HepG2 (cell line): ENCODE measurements at regions not wholly inside any gene's neighbourhood (a gene's known extent, or its start where the extent isn't known, plus 50 kb on each side); places are given as distances from the start of the nearest gene placed in this dataset.

Experiments
- ATAC-seq: fragments of 200-7000 bp; cut with Tn5 transposase; 3 replicates; pipeline ENCODE4 v1.9.1; 2020; ENCODE audit warnings: mild to moderate bottlenecking, moderate library complexity
- BruUV-seq: library from RNA; stranded (reverse); fragments of 400-500 nt; replicated peaks from 2 replicates; lab custom pipeline; 2021; lab: Mats Ljungman, UMichigan
- CTCF ChIA-PET: fragments of 300-600 bp; formaldehyde crosslinking; extraction: SDS; loops from one replicate; lab custom pipeline; 2021; ENCODE audit warnings: low total read pairs, inconsistent platforms, low intra/inter-chr PET ratio; lab: Yijun Ruan, JAX
- POLR2A ChIA-PET: fragments of 350-600 bp; sonication (Branson Sonifier 250); formaldehyde crosslinking; loops from one replicate; lab custom pipeline; 2020; ENCODE audit warnings: antibody characterized with exemption, inconsistent platforms; lab: Yijun Ruan, JAX
- DNase-seq: peaks from one replicate; pipeline ENCODE4 v3.0.0-alpha.2; 2015; ENCODE audit warnings: low spot score
- FAIRE-seq: peaks from 3 replicates; lab custom pipeline; 2011; peaks lifted over from hg19 to GRCh38; lab: Jason Lieb, UNC
- H2AFZ ChIP-seq: one replicate; pipeline ENCODE4 v1.6.1; 2011; ENCODE audit warnings: low read length, inconsistent platforms
- H3K27ac ChIP-seq: fragments of 300-600 bp; 3 replicates; pipeline ENCODE4 v1.8.0; 2011; ENCODE audit warnings: mixed run types, mild to moderate bottlenecking, mixed read lengths, low read length, inconsistent platforms; ENCODE audit not compliant: insufficient read depth; ENCODE audit errors: extremely low read length
- H3K27me3 ChIP-seq, 2 experiments: fragments of 200-600 bp in 1 of 2; 2 replicates in 1 of 2; 3 replicates in 1 of 2; pipeline versions ENCODE4 v1.6.0 to v1.8.0; 2011; ENCODE audit warnings: low read length in 2 of 2, mild to moderate bottlenecking in 2 of 2, moderate library complexity in 2 of 2, inconsistent platforms in 1 of 2; ENCODE audit not compliant: insufficient read depth in 2 of 2, control insufficient read depth in 1 of 2
- H3K36me3 ChIP-seq, 2 experiments: fragments of 200-600 bp in 1 of 2; replicated peaks in 1 of 2; 2 replicates in 1 of 2; 3 replicates in 1 of 2; pipeline versions ENCODE4 v1.5.1 to v1.8.0; 2011; ENCODE audit warnings: low read length in 2 of 2, inconsistent platforms in 1 of 2; ENCODE audit not compliant: insufficient read depth in 2 of 2, control insufficient read depth in 1 of 2
- H3K4me1 ChIP-seq: 2 replicates; pipeline ENCODE4 v1.5.1; 2012; ENCODE audit warnings: low read length, inconsistent platforms; ENCODE audit not compliant: insufficient read depth
- H3K4me2 ChIP-seq: 2 replicates; pipeline ENCODE4 v1.6.0; 2011; ENCODE audit warnings: low read depth, low read length, inconsistent platforms
- H3K4me3 ChIP-seq, 3 experiments: fragments of 200-600 bp in 1 of 3; sonication (generic), shearing (Covaris generic) in 1 of 3; replicated peaks in 1 of 3; 2 replicates each; pipeline ENCODE4 v1.5.1; 2011 to 2016; ENCODE audit warnings: low read length in 3 of 3, inconsistent platforms in 2 of 3, low read depth in 2 of 3, mild to moderate bottlenecking in 2 of 3, control low read depth in 1 of 3, mixed read lengths in 1 of 3; ENCODE audit not compliant: insufficient read depth in 1 of 3
- H3K79me2 ChIP-seq: one replicate; pipeline ENCODE4 v1.6.1; 2011; ENCODE audit warnings: low read length, inconsistent platforms; ENCODE audit not compliant: insufficient read depth
- H3K9ac ChIP-seq: 2 replicates; pipeline ENCODE4 v1.6.0; 2011; ENCODE audit warnings: mild to moderate bottlenecking, low read depth, low read length, inconsistent platforms; ENCODE audit not compliant: insufficient read depth
- H3K9me3 ChIP-seq: 2 replicates; pipeline ENCODE4 v1.5.1; 2012; ENCODE audit warnings: mild to moderate bottlenecking, low read length
- H4K20me1 ChIP-seq: 2 replicates; pipeline ENCODE4 v1.6.0; 2011; ENCODE audit warnings: inconsistent platforms, mild to moderate bottlenecking, low read length, moderate library complexity; ENCODE audit not compliant: insufficient read depth
- ZNF501 ChIP-seq: sonication (generic); formaldehyde crosslinking; IDR thresholded peaks from 2 replicates; pipeline ENCODE4 v1.5.1; 2020; ENCODE audit warnings: mild to moderate bottlenecking, moderate library complexity, missing genetic modification reagents
- WGBS: methylation state at CpG from one replicate; pipeline ENCODE4 v1.1.6; 2017; ENCODE audit warnings: low lambda C conversion rate; 5-methylcytosine and 5-hydroxymethylcytosine counted together
- in situ Hi-C: cut with HindIII; loops from 2 replicates; pipeline ENCODE4 v1.10.0; 2017; ENCODE audit warnings: low pct_unique_long_range_greater_than_20kb; ENCODE audit not compliant: extremely low pct_ligation_motif_present
- intact Hi-C: fragments of 100-400 bp; cut with micrococcal nuclease; formaldehyde crosslinking; loops from one replicate; pipeline ENCODE4 v1.10.0; 2022; ENCODE audit not compliant: unreplicated experiment
- TF ChIP-seq, protein P1 (sequence below), 2 experiments: sonication (generic) in 1 of 2; formaldehyde crosslinking in 1 of 2; IDR thresholded peaks; 2 replicates each; pipeline versions ENCODE4 v1.6.1 to v1.9.0; 2014 to 2022; ENCODE audit warnings: antibody characterized with exemption in 1 of 2, borderline replicate concordance in 1 of 2, inconsistent platforms in 1 of 2, low read depth in 1 of 2, missing genetic modification reagents in 1 of 2

DNA sequence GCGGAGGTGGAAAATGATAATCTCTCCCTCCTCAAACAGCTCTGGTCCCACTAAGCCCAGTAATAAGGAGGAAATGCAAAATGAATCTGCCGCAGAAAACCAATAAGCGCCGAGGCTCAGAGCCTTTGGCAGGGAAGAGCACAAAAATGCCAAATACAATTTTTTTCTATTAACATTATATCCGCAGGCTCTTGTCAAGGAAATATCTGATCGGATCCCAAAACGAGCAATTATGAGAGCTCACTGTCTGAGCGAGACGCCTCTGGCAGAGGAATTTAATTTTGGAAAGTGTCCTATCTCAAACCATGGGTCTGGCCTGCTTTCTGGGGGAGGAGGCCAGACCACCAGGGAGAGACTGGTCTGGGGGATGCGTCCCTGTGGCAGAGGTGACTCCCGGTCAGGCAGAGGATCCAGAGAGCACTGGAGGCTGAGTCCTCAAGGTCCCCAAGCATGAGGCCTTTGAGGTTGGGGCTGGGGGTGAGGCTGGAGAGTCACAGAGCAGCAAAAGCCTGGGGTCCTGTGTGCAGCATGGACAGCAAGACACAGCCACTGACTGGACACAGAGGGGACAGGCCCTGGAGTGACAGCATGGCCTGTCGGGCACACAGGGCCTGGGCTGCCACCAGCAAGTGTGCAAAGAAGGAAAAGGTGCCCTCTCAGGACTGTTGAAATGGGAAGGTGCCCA is 342.8 kb upstream of the SFSWAP start:
- POLR2A ChIA-PET, result no interaction called here
- in situ Hi-C loops, result no loop called here

More for the DNA sequence above, 342.8 kb upstream of the SFSWAP start:
- BruUV-seq, result no TSS peak
- Histone ChIP-seq H3K27me3 (peaks cover 5 to 23% of the 10 kb centered on the region in 2 experiments; a peak in 4 of 5 replicates), H3K9ac (no peak overlapping the region), H3K4me2 (no peak overlapping the region), H3K4me3 (no peak overlapping the region), H3K27ac (no peak overlapping the region), H3K79me2 (no peaks in the 10 kb centered on the region), H3K4me1 (no peaks in the 10 kb centered on the region; the same call in 1 of the 2 replicates), H3K9me3 (no peaks in the 10 kb centered on the region), H2AFZ (no peak overlapping the region), H3K36me3 (no peaks in the 10 kb centered on the region), H4K20me1 (no peaks in the 10 kb centered on the region)
- 41% methylated on average over 10 of the region's 12 CpGs for WGBS
- intact Hi-C loops, result no loop called here
- CTCF ChIA-PET, result no interaction called here
- DNase-seq (no peak), FAIRE-seq (no peak), ATAC-seq (no peak)
- TF ChIP-seq, protein P1, sequence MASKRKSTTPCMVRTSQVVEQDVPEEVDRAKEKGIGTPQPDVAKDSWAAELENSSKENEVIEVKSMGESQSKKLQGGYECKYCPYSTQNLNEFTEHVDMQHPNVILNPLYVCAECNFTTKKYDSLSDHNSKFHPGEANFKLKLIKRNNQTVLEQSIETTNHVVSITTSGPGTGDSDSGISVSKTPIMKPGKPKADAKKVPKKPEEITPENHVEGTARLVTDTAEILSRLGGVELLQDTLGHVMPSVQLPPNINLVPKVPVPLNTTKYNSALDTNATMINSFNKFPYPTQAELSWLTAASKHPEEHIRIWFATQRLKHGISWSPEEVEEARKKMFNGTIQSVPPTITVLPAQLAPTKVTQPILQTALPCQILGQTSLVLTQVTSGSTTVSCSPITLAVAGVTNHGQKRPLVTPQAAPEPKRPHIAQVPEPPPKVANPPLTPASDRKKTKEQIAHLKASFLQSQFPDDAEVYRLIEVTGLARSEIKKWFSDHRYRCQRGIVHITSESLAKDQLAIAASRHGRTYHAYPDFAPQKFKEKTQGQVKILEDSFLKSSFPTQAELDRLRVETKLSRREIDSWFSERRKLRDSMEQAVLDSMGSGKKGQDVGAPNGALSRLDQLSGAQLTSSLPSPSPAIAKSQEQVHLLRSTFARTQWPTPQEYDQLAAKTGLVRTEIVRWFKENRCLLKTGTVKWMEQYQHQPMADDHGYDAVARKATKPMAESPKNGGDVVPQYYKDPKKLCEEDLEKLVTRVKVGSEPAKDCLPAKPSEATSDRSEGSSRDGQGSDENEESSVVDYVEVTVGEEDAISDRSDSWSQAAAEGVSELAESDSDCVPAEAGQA (IDR thresholded peaks at IDR 0.05; ENCODE audit: low read depth), result no peak
- TF ChIP-seq, protein P1 (CRISPR knock-in tag; IDR thresholded peaks at IDR 0.05; ENCODE audit: borderline replicate concordance), result no peak
- TF ChIP-seq ZNF501 (CRISPR knock-in tag), result no peak
